COLO668 (cell line): ENCODE measurements at regions not wholly inside any gene's neighbourhood (a gene's known extent, or its start where the extent isn't known, plus 50 kb on each side); places are given as distances from the start of the nearest gene placed in this dataset.

Experiments used
- DNase-seq: peaks from one replicate; lab custom pipeline; 2025; ENCODE audit not compliant: unreplicated experiment; lab: John Stamatoyannopoulos, UW

DNA sequence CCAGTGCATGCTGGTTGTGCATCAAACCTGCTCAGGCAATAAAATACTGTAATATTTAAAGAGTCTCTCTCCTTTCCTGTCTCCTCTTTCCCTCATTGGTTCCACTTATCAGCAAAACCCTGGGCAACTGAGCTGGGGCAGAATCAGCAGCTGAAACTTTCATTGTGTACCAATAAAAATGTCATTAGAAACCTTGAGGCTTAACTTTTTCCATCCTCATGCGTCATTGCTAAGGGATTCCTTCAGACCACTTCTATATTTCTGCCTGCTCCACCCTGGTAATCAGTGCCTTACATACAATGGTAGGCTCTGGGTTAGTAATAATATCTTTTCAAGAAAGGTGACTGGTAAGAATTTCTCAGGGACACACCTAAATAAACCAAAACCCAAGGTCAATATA lies 880.3 kb downstream of the RPA4 start:
- no peak for DNase-seq

DNA sequence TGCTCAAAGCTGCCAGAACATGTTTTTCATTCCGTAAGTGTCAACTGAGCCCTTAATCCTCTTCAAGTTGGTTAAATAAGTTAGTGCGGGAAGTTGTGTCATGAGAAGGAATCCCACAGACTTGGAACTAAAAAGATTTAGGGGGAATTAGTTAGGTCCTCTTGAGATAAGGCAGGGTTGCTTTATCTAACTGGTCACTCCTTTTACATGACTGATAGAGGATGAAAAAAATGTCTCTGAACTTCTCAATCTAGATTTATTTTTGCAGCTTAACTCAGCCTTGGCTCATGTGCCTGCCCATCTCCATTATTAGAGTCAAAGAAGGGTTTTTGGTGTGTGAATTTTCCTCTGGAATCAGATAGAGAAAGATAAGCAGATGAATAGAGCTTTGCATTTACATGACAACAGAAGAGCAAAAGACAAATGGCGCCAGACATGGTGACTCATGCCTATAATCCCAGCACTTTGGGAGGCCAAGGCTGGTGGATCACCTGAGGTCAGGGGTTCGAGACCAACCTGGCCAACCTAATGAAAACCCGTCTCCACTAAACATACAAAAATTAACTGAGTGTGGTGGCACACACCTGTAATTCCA lies 882.9 kb downstream of the RPA4 start:
- no peak for DNase-seq

DNA sequence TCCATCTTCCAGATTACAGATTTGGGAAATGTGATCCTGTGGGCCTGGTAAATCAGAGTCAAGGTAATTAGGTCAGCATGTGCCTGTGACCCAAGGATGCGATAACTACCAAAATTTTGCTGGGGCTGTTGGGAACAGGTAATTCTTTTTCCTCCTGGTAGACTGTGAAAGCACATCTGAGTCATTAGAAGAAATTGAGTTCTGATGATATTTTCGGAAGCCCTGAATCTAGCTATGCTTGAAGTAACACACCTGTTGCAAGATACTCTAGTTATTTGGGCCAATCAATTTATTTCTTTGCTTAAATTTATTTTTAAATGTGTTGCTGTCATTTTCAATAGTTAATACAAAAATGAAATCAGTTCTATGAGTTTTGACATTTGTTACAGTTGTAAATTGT lies 903.6 kb downstream of the RPA4 start:
- no peak for DNase-seq

DNA sequence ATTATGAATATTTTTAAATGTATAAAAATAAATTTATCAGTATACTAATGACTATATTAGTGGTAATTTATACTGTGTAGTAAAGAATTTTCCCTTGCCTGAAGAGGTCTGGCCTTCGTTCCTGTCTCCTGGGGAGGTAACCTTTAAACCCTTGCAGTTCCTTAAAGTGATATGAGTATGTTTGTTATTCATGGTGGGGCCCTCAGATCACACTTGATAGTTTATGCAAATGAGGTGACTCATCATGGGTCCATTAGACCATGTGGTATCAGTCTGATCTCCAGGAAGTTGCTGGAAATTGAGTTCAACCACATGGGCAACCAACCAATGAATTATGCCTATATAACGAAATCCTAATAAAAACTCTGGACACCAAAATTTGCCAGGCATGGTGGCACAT lies 904.1 kb downstream of the RPA4 start:
- no peak for DNase-seq

GRCh38 chrX:97790850-97791249 lies 907.1 kb downstream of the RPA4 start:
- DNase-seq: no peak

DNA sequence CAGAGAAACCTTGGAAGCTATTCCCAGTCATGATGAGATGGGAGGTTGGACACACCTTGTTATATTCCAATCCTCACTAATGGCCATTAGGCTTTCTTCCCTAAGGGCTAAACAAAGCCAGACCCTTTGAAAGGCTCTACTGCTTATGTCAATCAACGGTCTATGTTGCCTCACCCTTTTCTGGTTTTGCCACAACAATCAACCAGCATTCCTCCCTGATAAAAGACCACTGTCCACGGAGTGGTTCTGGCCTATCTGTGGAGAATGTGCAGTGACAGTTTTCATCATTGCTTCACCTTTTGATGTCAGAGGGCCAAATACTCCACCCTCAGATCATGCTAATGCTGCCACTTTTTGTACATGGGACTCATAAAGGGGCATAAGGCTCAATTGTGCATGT lies 913.4 kb downstream of the RPA4 start:
- DNase-seq: no peak

DNA sequence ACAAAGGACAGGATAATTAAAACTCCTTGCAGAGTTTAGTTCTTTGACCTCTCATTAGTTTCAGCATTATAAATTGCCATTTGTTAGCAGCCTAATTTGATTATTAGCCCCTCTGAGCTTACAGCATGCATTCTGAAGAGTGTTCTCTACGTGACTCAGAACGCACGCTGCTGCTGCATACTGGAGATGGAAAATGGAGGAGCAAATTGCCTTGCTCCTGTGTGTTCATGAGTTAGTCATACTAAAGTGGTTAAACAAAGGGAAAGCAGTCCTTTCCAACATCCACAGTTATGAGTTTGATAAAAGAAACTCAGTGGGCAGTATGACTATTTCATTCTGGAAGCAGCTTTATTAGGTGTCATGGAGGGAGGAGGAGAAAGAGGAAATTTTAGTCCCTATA lies 922.5 kb downstream of the RPA4 start:
- no peak for DNase-seq

GRCh38 chrX:97806946-97807345 lies 923.2 kb downstream of the RPA4 start:
- DNase-seq: no peak

DNA sequence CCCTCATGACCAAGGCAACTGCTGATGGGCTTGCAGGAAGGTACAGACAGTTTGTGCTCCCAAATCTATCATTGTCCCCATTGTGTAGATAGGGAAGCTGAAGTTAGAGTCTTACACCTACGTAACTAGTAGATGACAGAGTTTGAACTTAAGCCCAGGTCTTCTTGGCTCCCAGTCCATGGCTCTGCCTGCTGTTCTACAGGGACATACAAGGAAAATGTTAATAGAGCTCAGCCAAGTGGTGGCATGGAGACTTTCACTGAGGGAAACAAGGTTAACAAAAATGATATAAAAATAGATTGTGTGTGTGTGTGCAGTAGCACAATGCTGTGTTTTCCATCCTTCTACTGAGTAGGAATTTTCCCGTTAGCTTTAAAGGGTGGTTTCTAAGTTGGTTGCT lies 936.5 kb downstream of the RPA4 start:
- no peak for DNase-seq

DNA sequence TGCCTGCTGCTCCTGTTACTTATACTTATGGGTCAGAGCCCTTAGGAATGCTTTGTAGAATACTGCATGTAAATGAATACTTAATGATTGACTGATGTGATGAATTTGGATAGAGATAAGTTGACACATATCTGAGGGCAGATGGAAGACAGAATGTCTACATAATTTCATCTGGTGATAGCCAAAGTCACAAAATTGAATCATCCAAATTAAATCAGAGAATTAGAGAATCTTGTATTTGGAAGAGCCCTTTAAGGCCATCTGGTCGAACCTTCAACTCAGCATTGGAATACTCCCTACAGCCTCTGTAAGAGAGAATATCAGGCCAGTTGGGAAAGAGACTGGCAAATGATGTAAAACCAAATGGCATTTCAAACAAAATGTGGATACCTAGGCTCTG lies 944.8 kb downstream of the RPA4 start:
- DNase-seq: no peak

GRCh38 chrX:97835969-97836368 lies 952.3 kb downstream of the RPA4 start:
- DNase-seq: no peak

DNA sequence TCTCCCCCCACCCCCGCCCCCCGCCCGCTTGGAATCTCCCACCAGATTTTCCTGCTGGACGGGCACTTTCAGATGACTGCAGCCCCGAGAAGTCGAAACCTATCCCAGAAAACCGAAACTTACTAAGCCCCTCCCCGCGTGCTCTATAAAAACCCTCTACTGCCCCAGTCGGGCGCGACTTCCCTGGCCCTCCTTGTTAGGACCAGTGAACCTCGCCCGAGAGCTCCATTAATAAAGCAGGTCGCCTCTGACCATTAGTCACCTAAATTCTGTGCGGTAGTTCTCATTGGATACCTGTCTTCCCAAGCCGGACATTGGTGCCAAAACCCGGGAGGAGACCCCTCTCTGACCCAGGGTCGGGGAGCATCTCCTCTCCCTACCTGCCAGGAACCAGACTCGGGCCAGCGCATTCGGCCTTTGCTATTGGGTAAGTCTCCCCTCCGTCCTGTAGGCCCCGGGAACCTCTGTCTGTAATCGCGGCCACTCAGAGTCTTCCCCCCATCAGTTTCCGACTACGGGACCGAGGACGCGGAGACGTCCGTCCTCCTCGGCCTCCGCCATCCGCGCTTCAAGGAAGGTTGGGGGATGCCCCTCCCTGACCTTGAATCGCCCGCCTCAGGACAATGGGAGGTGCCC lies 958.0 kb downstream of the RPA4 start:
- no peak for DNase-seq

- DNase-seq: no peak
Observed at GRCh38 chrX:97842468-97843199, 958.9 kb downstream of the RPA4 start.

DNA sequence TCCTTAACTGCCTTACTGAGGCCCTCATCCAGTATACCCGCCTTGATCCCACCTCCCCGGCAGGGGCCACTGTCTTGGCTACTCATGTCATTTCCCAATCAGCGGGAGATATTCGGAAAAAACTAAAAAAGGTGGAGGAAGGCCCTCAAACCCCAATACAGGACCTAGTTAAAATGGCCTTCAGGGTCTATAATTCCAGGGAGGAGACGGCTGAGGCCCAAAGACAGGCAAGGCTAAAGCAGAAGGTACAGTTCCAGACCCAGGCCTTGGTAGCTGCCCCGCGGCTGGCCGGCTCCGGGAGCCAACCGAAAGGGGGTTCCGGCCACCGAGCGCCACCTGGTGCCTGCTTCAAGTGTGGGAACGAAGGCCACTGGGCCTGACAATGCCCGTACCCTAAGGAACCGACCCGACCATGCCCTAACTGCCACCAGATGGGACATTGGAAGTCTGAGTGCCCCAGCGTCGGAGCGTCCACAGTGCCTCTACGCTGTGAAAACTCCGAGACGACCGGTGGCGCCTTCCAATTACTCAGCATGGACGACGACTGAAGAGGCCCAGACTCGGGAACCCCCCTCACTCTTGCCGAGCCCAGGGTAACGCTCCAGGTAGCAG lies 959.6 kb downstream of the RPA4 start:
- DNase-seq: no peak

DNA sequence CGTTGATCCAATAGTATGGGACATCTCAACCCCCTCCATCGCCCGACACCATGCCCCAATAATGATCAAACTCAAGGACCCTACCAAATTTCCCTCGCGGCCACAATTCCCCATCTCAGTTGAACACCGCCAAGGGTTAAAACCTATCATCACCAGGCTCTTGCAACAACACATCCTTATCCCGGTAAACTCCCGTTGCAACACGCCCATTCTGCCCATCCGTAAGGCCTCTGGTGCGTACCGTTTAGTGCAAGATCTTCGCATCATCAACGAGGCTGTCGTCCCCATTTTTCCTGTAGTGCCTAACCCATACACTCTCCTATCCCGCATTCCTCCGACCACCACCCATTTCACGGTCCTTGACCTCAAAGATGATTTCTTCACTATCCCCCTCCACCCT lies 960.5 kb downstream of the RPA4 start:
- DNase-seq: no peak

DNA sequence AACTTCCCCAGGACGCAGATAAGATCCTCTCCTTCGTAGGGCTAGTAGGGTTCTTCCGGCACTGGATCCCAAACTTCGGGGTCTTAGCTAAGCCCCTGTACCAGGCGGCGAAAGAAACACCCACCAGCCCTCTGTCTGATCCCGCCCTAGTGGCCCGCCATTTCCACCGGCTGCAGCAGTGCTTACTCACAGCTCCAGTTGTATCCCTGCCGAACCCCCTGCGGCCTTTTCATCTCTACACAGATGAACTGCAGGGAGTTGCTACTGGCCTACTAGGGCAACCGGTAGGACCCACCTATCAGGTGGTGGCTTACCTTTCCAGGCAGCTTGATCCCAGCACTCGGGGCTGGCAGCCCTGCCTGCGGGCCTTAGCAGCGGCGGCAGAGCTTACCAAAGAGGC lies 961.2 kb downstream of the RPA4 start:
- DNase-seq: no peak

- DNase-seq: no peak
Observed at GRCh38 chrX:97845451-97845850, 961.7 kb downstream of the RPA4 start.

DNA sequence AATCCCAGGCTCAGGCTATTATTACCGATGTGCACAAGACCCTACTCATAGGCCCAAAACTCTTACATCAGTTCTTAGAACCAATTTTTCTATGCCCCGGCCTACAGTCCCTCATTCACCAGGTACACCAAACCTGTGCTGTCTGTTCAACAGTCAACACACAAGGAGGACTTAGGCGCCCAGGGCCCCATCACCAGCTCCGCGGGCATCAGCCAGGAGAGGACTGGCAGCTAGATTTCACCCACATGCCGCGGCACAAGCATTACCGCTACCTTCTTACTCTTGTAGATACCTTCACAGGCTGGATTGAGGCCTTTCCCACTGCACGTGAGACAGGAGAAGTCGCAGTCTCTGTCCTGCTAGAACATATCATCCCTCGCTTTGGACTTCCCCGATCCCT lies 962.5 kb downstream of the RPA4 start:
- DNase-seq: no peak

DNA sequence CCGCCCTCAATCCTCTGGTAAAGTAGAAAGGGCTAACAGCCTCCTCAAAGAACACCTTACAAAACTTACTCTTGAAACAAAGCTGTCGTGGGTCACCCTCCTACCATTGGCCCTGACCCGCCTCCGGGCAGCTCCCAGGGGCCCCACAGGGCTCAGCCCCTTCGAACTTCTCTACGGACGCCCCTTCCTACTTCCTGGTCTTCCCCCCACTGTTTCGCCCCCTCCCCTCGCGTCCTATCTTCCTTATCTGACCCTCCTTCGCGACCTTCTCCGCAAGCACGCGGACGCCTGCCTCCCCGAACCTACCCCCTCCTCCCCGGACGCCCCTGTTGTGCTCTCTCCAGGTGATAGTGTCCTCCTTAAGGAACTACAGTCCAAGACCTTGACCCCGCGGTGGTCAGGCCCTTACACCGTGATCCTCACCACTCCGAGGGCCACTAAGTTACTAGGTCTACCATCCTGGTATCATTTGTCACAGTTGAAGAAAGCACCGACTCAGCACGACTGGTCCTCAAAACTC lies 963.1 kb downstream of the RPA4 start:
- no peak for DNase-seq

- DNase-seq: no peak
Observed at GRCh38 chrX:97847885-97848679, 964.4 kb downstream of the RPA4 start.

- no peak for DNase-seq
Observed at GRCh38 chrX:97849951-97850350, 966.2 kb downstream of the RPA4 start.
